ENCODE measurements at regions not wholly inside any gene's neighbourhood (a gene's known extent, or its start where the extent isn't known, plus 50 kb on each side); places are given as distances from the start of the nearest gene placed in this dataset.

- H3K4me1 ChIP-seq (replicated peaks): no peaks in the 10 kb centered on the region
- H3K4me3 ChIP-seq: no peak overlapping the region
- H3K27ac ChIP-seq: no peak overlapping the region
- no peak for DNase-seq (ENCODE audit: low spot score)
- H3K9me3 ChIP-seq: no peaks in the 10 kb centered on the region
- 98% methylated on average over 3 of the region's 3 CpGs for WGBS
- H3K27me3 ChIP-seq (replicated peaks; ENCODE audit: insufficient read depth): no peaks in the 10 kb centered on the region
- TF ChIP-seq POLR2A (IDR thresholded peaks at IDR 0.05): no peak
- no peak for TF ChIP-seq CTCF (IDR thresholded peaks at IDR 0.05)
- TF ChIP-seq POLR2AphosphoS5 (IDR thresholded peaks at IDR 0.05): no peak
- intact Hi-C loops (cut with DNase I): no loop called here
- no peaks in the 10 kb centered on the region for H3K36me3 ChIP-seq
These were observed 1193.5 kb downstream of the DTWD2 start for GRCh38 chr5:117794847-117795246.

GRCh38 chr5:117793963-117794362 is 1194.4 kb downstream of the DTWD2 start:
- intact Hi-C loops (cut with DNase I): no loop called here
- WGBS: 76% methylated on average over 5 of the region's 5 CpGs
- Histone ChIP-seq H3K4me3 (no peak overlapping the region), H3K9me3 (no peaks in the 10 kb centered on the region), H3K27ac (no peak overlapping the region), H3K36me3 (no peaks in the 10 kb centered on the region), H3K27me3 (replicated peaks; ENCODE audit: insufficient read depth) (no peaks in the 10 kb centered on the region), H3K4me1 (replicated peaks) (no peaks in the 10 kb centered on the region)
- TF ChIP-seq POLR2AphosphoS5 (IDR thresholded peaks at IDR 0.05) (no peak), POLR2A (IDR thresholded peaks at IDR 0.05) (no peak), CTCF (IDR thresholded peaks at IDR 0.05) (no peak)
- no peak for DNase-seq (ENCODE audit: low spot score)

GRCh38 chr5:117792476-117792875 is 1195.9 kb downstream of the DTWD2 start:
- no peak overlapping the region for H3K4me3 ChIP-seq
- intact Hi-C loops (cut with DNase I): no loop called here
- WGBS: 88% methylated on average over 1 of the region's 1 CpG
- H3K27me3 ChIP-seq (replicated peaks; ENCODE audit: insufficient read depth): no peaks in the 10 kb centered on the region
- H3K27ac ChIP-seq: no peak overlapping the region
- H3K9me3 ChIP-seq: no peaks in the 10 kb centered on the region
- no peak for DNase-seq (ENCODE audit: low spot score)
- TF ChIP-seq POLR2A (IDR thresholded peaks at IDR 0.05) (no peak), CTCF (IDR thresholded peaks at IDR 0.05) (no peak), POLR2AphosphoS5 (IDR thresholded peaks at IDR 0.05) (no peak)
- H3K36me3 ChIP-seq: no peaks in the 10 kb centered on the region
- no peaks in the 10 kb centered on the region for H3K4me1 ChIP-seq (replicated peaks)

GRCh38 chr5:117788596-117788995 is 1199.8 kb downstream of the DTWD2 start:
- no peaks in the 10 kb centered on the region for H3K4me1 ChIP-seq (replicated peaks)
- H3K27ac ChIP-seq: no peak overlapping the region
- 61% methylated on average over 2 of the region's 2 CpGs for WGBS
- no peak overlapping the region for H3K4me3 ChIP-seq
- no peaks in the 10 kb centered on the region for H3K9me3 ChIP-seq
- intact Hi-C loops (cut with DNase I): no loop called here
- DNase-seq (ENCODE audit: low spot score): no peak
- TF ChIP-seq CTCF (IDR thresholded peaks at IDR 0.05) (no peak), POLR2AphosphoS5 (IDR thresholded peaks at IDR 0.05) (no peak), POLR2A (IDR thresholded peaks at IDR 0.05) (no peak)
- H3K27me3 ChIP-seq (replicated peaks; ENCODE audit: insufficient read depth): no peaks in the 10 kb centered on the region
- no peaks in the 10 kb centered on the region for H3K36me3 ChIP-seq

GRCh38 chr5:117779171-117779570 is 1204.5 kb upstream of the SEMA6A start:
- H3K27ac ChIP-seq: no peak overlapping the region
- no peak overlapping the region for H3K4me3 ChIP-seq
- TF ChIP-seq POLR2A (IDR thresholded peaks at IDR 0.05): no peak
- TF ChIP-seq CTCF (IDR thresholded peaks at IDR 0.05): no peak
- no peak for TF ChIP-seq POLR2AphosphoS5 (IDR thresholded peaks at IDR 0.05)
- H3K4me1 ChIP-seq (replicated peaks): no peaks in the 10 kb centered on the region
- H3K36me3 ChIP-seq: no peaks in the 10 kb centered on the region
- no peaks in the 10 kb centered on the region for H3K9me3 ChIP-seq
- H3K27me3 ChIP-seq (replicated peaks; ENCODE audit: insufficient read depth): no peaks in the 10 kb centered on the region
- WGBS: 96% methylated on average over 4 of the region's 4 CpGs
- intact Hi-C loops (cut with DNase I): no loop called here
- no peak for DNase-seq (ENCODE audit: low spot score)
